ENCODE measurements at regions not wholly inside any gene's neighbourhood (a gene's known extent, or its start where the extent isn't known, plus 50 kb on each side); places are given as distances from the start of the nearest gene placed in this dataset.

GRCh38 chr2:144674071-144674470, 154.2 kb upstream of the ZEB2 start:
- H3K4me1 ChIP-seq (ENCODE audit: control insufficient read depth, insufficient read depth, low read length) = no peaks in the 10 kb centered on the region
- DNase-seq (ENCODE audit: low read depth, low spot score) = no peak
- no peaks in the 10 kb centered on the region for H3K9me3 ChIP-seq (ENCODE audit: control insufficient read depth, insufficient read depth, low read depth, low read length)
- no TSS peak for BruUV-seq (replicated peaks)
- no peak overlapping the region for H3K27ac ChIP-seq (ENCODE audit: low read length)
- in situ Hi-C loops (cut with HindIII; ENCODE audit: low pct_unique_long_range_greater_than_20kb, low sequenced_read_pairs) (no loop called here), intact Hi-C loops (cut with micrococcal nuclease; ENCODE audit: unreplicated experiment) (no loop called here)
- no peaks in the 10 kb centered on the region for H3K27me3 ChIP-seq (ENCODE audit: control insufficient read depth, insufficient read depth, low read length)
- no peak for ATAC-seq
- H3K4me3 ChIP-seq (ENCODE audit: low read depth in 2 of 2, low read length in 2 of 2) = no peak overlapping the region
- POLR2A ChIA-PET = no interaction called here
- CTCF ChIA-PET = no interaction called here
- TF ChIP-seq SIN3A (IDR thresholded peaks at IDR 0.05; ENCODE audit: borderline replicate concordance, insufficient read depth, low read depth, low read length) (no peak), POLR2AphosphoS5 (IDR thresholded peaks at IDR 0.05; ENCODE audit: low read depth, low read length) (no peak), TCF7L2 (IDR thresholded peaks at IDR 0.05; ENCODE audit: low read depth, low read length) (no peak), REST (IDR thresholded peaks at IDR 0.05; ENCODE audit: insufficient read depth in 1 of 2, low read depth in 2 of 2, low read length in 1 of 2) (no peak)
- TF ChIP-seq, protein P1, sequence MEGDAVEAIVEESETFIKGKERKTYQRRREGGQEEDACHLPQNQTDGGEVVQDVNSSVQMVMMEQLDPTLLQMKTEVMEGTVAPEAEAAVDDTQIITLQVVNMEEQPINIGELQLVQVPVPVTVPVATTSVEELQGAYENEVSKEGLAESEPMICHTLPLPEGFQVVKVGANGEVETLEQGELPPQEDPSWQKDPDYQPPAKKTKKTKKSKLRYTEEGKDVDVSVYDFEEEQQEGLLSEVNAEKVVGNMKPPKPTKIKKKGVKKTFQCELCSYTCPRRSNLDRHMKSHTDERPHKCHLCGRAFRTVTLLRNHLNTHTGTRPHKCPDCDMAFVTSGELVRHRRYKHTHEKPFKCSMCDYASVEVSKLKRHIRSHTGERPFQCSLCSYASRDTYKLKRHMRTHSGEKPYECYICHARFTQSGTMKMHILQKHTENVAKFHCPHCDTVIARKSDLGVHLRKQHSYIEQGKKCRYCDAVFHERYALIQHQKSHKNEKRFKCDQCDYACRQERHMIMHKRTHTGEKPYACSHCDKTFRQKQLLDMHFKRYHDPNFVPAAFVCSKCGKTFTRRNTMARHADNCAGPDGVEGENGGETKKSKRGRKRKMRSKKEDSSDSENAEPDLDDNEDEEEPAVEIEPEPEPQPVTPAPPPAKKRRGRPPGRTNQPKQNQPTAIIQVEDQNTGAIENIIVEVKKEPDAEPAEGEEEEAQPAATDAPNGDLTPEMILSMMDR (IDR thresholded peaks at IDR 0.05) = no peak
- H3K36me3 ChIP-seq (ENCODE audit: control insufficient read depth, insufficient read depth, low read length) = no peaks in the 10 kb centered on the region

DNA sequence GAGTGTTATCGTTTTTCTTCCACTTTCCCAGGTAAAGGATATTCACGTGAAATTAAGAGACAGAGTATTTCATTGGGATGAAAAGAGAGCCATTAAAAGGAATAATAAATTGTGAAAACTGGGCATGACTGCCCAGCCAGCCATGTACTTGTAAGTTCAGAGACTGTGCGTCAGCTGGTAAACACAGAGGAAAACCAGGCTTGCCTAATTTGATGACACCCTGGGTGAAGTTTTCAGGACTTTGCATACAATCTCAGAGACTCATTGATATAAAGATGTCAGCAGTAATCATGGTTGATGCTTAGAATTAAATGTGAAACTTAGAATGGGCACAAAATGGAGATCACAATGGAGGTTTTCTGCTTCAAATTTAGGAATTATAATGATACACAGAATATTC, 153.5 kb upstream of the ZEB2 start:
- ChIA-PET POLR2A (no interaction called here), CTCF (no interaction called here)
- H3K27me3 ChIP-seq (ENCODE audit: control insufficient read depth, insufficient read depth, low read length) = no peaks in the 10 kb centered on the region
- H3K4me3 ChIP-seq (ENCODE audit: low read depth in 2 of 2, low read length in 2 of 2) = no peak overlapping the region
- in situ Hi-C loops (cut with HindIII; ENCODE audit: low pct_unique_long_range_greater_than_20kb, low sequenced_read_pairs) (no loop called here), intact Hi-C loops (cut with micrococcal nuclease; ENCODE audit: unreplicated experiment) (no loop called here)
- H3K36me3 ChIP-seq (ENCODE audit: control insufficient read depth, insufficient read depth, low read length) = no peaks in the 10 kb centered on the region
- no peaks in the 10 kb centered on the region for H3K4me1 ChIP-seq (ENCODE audit: control insufficient read depth, insufficient read depth, low read length)
- TF ChIP-seq REST (IDR thresholded peaks at IDR 0.05; ENCODE audit: insufficient read depth in 1 of 2, low read depth in 2 of 2, low read length in 1 of 2) (no peak), TCF7L2 (IDR thresholded peaks at IDR 0.05; ENCODE audit: low read depth, low read length) (no peak), POLR2AphosphoS5 (IDR thresholded peaks at IDR 0.05; ENCODE audit: low read depth, low read length) (no peak), SIN3A (IDR thresholded peaks at IDR 0.05; ENCODE audit: borderline replicate concordance, insufficient read depth, low read depth, low read length) (no peak)
- TF ChIP-seq, protein P1 (IDR thresholded peaks at IDR 0.05) = no peak
- no TSS peak for BruUV-seq (replicated peaks)
- H3K27ac ChIP-seq (ENCODE audit: low read length) = no peak overlapping the region
- DNase-seq (ENCODE audit: low read depth, low spot score) = no peak
- no peaks in the 10 kb centered on the region for H3K9me3 ChIP-seq (ENCODE audit: control insufficient read depth, insufficient read depth, low read depth, low read length)
- ATAC-seq = no peak
